ENCODE measurements at regions not wholly inside any gene's neighbourhood (a gene's known extent, or its start where the extent isn't known, plus 50 kb on each side); places are given as distances from the start of the nearest gene placed in this dataset.

DNA sequence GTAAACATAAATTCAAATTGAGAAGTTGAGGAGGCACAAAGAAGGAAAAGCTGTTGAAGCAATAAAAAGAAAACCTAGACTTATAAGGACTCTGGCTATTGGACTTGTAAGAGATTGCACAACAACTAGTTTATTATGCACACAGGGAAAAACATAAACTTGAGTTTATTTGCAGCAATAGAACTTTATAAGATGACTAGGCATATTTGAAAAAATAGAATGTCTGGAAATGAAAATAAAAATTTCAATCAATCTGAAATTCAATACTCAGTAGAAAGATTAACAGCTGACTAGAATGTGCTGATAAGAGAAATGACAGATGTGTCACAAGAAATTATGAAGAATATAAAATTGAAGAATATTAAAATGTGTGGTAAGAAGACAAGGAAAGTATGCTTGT is 505.4 kb upstream of the ZP4 start:
- no peaks in the 10 kb centered on the region for H3K36me3 ChIP-seq (ENCODE audit: control insufficient read depth in 4 of 4, insufficient read depth in 3 of 4, low read depth in 1 of 4, low read length in 3 of 4)
- H3K9ac ChIP-seq (ENCODE audit: low read depth in 1 of 2, low read length in 2 of 2), result no peak overlapping the region
- no peak overlapping the region for H3K27ac ChIP-seq (ENCODE audit: low read depth in 1 of 2, low read length in 2 of 2)
- H3K4me1 ChIP-seq (ENCODE audit: control insufficient read depth in 4 of 4, insufficient read depth in 4 of 4, low read length in 3 of 4), result no peaks in the 10 kb centered on the region
- no peak overlapping the region for H3K4me3 ChIP-seq (ENCODE audit: low read depth in 1 of 3, low read length in 3 of 3)
- H3K27me3 ChIP-seq (ENCODE audit: control insufficient read depth in 4 of 4, insufficient read depth in 4 of 4, low read length in 3 of 4), result no peaks in the 10 kb centered on the region
- TF ChIP-seq NR2F2 (IDR thresholded peaks at IDR 0.05), result no peak
- TF ChIP-seq ATF3 (IDR thresholded peaks at IDR 0.05), result no peak
- no peak for TF ChIP-seq FOXA2 (IDR thresholded peaks at IDR 0.05)
- no peak for TF ChIP-seq GABPA (IDR thresholded peaks at IDR 0.05 in 1 of 2, conservative IDR thresholded peaks at IDR 0.05 in 1 of 2)
- no peak for TF ChIP-seq RAD21 (IDR thresholded peaks at IDR 0.05)
- no peak for TF ChIP-seq FOXA1 (IDR thresholded peaks at IDR 0.05)
- TF ChIP-seq CTCF (IDR thresholded peaks at IDR 0.05; ENCODE audit: low read depth, low read length, missing input control), result no peak
- TF ChIP-seq SP1 (IDR thresholded peaks at IDR 0.05), result no peak
- TF ChIP-seq, protein P1, sequence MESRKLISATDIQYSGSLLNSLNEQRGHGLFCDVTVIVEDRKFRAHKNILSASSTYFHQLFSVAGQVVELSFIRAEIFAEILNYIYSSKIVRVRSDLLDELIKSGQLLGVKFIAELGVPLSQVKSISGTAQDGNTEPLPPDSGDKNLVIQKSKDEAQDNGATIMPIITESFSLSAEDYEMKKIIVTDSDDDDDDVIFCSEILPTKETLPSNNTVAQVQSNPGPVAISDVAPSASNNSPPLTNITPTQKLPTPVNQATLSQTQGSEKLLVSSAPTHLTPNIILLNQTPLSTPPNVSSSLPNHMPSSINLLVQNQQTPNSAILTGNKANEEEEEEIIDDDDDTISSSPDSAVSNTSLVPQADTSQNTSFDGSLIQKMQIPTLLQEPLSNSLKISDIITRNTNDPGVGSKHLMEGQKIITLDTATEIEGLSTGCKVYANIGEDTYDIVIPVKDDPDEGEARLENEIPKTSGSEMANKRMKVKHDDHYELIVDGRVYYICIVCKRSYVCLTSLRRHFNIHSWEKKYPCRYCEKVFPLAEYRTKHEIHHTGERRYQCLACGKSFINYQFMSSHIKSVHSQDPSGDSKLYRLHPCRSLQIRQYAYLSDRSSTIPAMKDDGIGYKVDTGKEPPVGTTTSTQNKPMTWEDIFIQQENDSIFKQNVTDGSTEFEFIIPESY (IDR thresholded peaks at IDR 0.05), result no peak
- no peak for TF ChIP-seq HNF4G (IDR thresholded peaks at IDR 0.05)
- TF ChIP-seq REST (IDR thresholded peaks at IDR 0.05), result no peak
- TF ChIP-seq, protein P2, sequence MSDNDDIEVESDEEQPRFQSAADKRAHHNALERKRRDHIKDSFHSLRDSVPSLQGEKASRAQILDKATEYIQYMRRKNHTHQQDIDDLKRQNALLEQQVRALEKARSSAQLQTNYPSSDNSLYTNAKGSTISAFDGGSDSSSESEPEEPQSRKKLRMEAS (IDR thresholded peaks at IDR 0.05), result no peak
- TF ChIP-seq EGR1 (IDR thresholded peaks at IDR 0.05; ENCODE audit: low read depth in 2 of 2), result no peak
- DNase-seq (ENCODE audit: low spot score), result no peak
- no peaks in the 10 kb centered on the region for H3K9me3 ChIP-seq (ENCODE audit: control insufficient read depth in 4 of 4, low read length in 3 of 4)

DNA sequence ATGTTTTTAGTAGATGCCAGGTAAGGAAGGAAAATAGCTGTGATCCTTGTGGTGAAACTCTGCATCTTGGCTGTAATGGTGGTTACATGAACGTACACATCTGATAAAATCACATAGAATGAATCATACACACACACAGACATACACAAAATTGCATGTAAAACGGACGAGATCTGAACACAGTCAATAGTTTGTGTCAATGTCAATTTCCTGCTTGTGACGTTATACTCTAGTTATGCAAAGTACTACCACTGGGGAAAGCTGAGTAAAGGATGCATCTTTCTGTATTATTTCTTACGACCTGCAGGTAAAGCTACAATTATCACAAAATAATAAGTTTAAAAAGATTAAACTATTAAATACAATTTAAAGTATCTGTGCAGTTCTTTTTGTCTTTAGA is 493.7 kb upstream of the ZP4 start:
- Histone ChIP-seq H3K27me3 (ENCODE audit: control insufficient read depth in 4 of 4, insufficient read depth in 4 of 4, low read length in 3 of 4) (no peaks in the 10 kb centered on the region), H3K9me3 (ENCODE audit: control insufficient read depth in 4 of 4, low read length in 3 of 4) (no peaks in the 10 kb centered on the region), H3K4me1 (ENCODE audit: control insufficient read depth in 4 of 4, insufficient read depth in 4 of 4, low read length in 3 of 4) (peaks cover 0 to 2% (median 0%) of the 10 kb centered on the region in 4 donors), H3K9ac (ENCODE audit: low read depth in 1 of 2, low read length in 2 of 2) (no peak overlapping the region), H3K27ac (ENCODE audit: low read depth in 1 of 2, low read length in 2 of 2) (no peak overlapping the region), H3K36me3 (ENCODE audit: control insufficient read depth in 4 of 4, insufficient read depth in 3 of 4, low read depth in 1 of 4, low read length in 3 of 4) (no peaks in the 10 kb centered on the region), H3K4me3 (ENCODE audit: low read depth in 1 of 3, low read length in 3 of 3) (no peak overlapping the region)
- DNase-seq (ENCODE audit: low spot score), result no peak
- 68% methylated on average over 5 of the region's 5 CpGs for WGBS
- no peak for TF ChIP-seq ATF3 (IDR thresholded peaks at IDR 0.05)
- no peak for TF ChIP-seq HNF4G (IDR thresholded peaks at IDR 0.05)
- TF ChIP-seq CTCF (IDR thresholded peaks at IDR 0.05; ENCODE audit: low read depth, low read length, missing input control), result no peak
- TF ChIP-seq FOXA1 (IDR thresholded peaks at IDR 0.05), result no peak
- TF ChIP-seq NR2F2 (IDR thresholded peaks at IDR 0.05), result no peak
- no peak for TF ChIP-seq JUND (IDR thresholded peaks at IDR 0.05)
- TF ChIP-seq, protein P2 (IDR thresholded peaks at IDR 0.05), result no peak
- no peak for TF ChIP-seq SP1 (IDR thresholded peaks at IDR 0.05)
- TF ChIP-seq HNF4A (conservative IDR thresholded peaks at IDR 0.05), result no peak
- no peak for TF ChIP-seq RAD21 (IDR thresholded peaks at IDR 0.05)
- TF ChIP-seq GABPA (IDR thresholded peaks at IDR 0.05 in 1 of 2, conservative IDR thresholded peaks at IDR 0.05 in 1 of 2), result no peak
- TF ChIP-seq, protein P1 (IDR thresholded peaks at IDR 0.05), result no peak
